ENCODE measurements at regions not wholly inside any gene's neighbourhood (a gene's known extent, or its start where the extent isn't known, plus 50 kb on each side); places are given as distances from the start of the nearest gene placed in this dataset.
"Not testable (repeated sequence)": the region's sequence is repeated elsewhere in the genome, so short reads cannot be mapped to it uniquely, and the experiment has no call there.

GRCh38 chr10:30696416-30697185 lies 67.0 kb upstream of the LYZL2 start:
- DNase-seq: not testable (repeated sequence)

GRCh38 chr10:30695481-30696236 lies 66.1 kb upstream of the LYZL2 start:
- DNase-seq: not testable (repeated sequence)

GRCh38 chr10:30694518-30695228 lies 65.1 kb upstream of the LYZL2 start:
- no peak for DNase-seq

GRCh38 chr10:30691639-30692015 lies 62.1 kb upstream of the LYZL2 start:
- DNase-seq: no peak

GRCh38 chr10:30690948-30691638 lies 61.5 kb upstream of the LYZL2 start:
- DNase-seq: not testable (repeated sequence)

- no peak for DNase-seq
These were observed 58.9 kb upstream of the LYZL2 start for GRCh38 chr10:30688456-30688855.

GRCh38 chr10:30687698-30688213 lies 58.2 kb upstream of the LYZL2 start:
- DNase-seq: peak; percentile 67

GRCh38 chr10:30686708-30687107 lies 57.2 kb upstream of the LYZL2 start:
- no peak for DNase-seq

GRCh38 chr10:30683496-30683895 lies 53.9 kb upstream of the LYZL2 start:
- DNase-seq: peak; percentile 58

- peak; percentile 94 for DNase-seq
These were observed 53.0 kb upstream of the LYZL2 start for GRCh38 chr10:30682377-30683199.

GRCh38 chr10:30680908-30681307 lies 51.4 kb upstream of the LYZL2 start:
- no peak for DNase-seq

All from inflammatory macrophage treated with lipopolysaccharide for 4 hours (primary cell).